Right lobe of liver (tissue), 4 donors: ENCODE measurements at regions not wholly inside any gene's neighbourhood (a gene's known extent, or its start where the extent isn't known, plus 50 kb on each side); places are given as distances from the start of the nearest gene placed in this dataset.

Experiments used
- CTCF ChIP-seq, 4 donors: fragments of 200-600 bp in 3 of 4; fragments of 450-650 bp in 1 of 4; IDR thresholded peaks; one replicate each; pipeline versions ENCODE4 v1.5.1 to v1.8.0; 2016 to 2022; ENCODE audit warnings: antibody characterized with exemption in 4 of 4, mild to moderate bottlenecking in 2 of 4
- POLR2A ChIP-seq: fragments of 450-650 bp; IDR thresholded peaks from one replicate; pipeline ENCODE4 v1.6.1; 2017; ENCODE audit warnings: antibody characterized with exemption, mild to moderate bottlenecking
- donor health status: DM: no; HTN: no; CAD: no.
- donor health status: DM: no; HTN: no; CAD: no.
- donor health status: DM: no; HTN: yes; CAD: no.

DNA sequence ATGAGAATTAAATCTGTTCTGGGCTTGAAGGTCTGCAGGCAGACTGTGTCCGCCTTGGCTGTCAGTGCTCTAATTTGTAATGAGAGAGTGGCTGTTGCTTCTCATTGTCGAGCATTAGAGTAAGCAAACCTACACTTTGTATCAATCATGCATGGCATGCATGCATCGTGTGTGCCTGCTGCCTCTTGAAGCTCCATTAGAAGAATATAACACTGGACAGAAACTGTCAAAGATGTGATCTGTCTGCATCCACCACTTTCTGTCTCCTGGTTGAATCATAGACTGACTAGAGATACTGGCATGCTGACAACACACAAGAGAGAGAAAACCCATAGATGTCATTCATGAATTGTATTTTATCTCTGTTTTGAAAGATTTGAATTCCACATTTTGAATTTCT lies 275.0 kb upstream of the NXPH2 start:
- no peak for TF ChIP-seq CTCF (IDR thresholded peaks at IDR 0.05)
- no peak for TF ChIP-seq POLR2A
